CD4-positive, alpha-beta T cell (primary cell): ENCODE measurements at regions not wholly inside any gene's neighbourhood (a gene's known extent, or its start where the extent isn't known, plus 50 kb on each side); places are given as distances from the start of the nearest gene placed in this dataset.

Experiments used
- ATAC-seq: fragments of 200-7000 bp; cut with Tn5 transposase; one replicate; pipeline ENCODE4 v1.10.0; 2022; ENCODE audit warnings: mild to moderate bottlenecking; ENCODE audit not compliant: poor library complexity
- CTCF ChIA-PET: fragments of 350-600 bp; sonication (Branson Sonifier 250); formaldehyde crosslinking; loops from one replicate; lab custom pipeline; 2021; ENCODE audit warnings: antibody characterized with exemption, inconsistent platforms; lab: Charles Lee
- POLR2A ChIA-PET: fragments of 350-600 bp; sonication (Branson Sonifier 250); formaldehyde crosslinking; loops from one replicate; lab custom pipeline; 2021; ENCODE audit warnings: antibody characterized with exemption, inconsistent platforms; lab: Charles Lee
- DNase-seq, 14 experiments: peaks; one replicate each; pipeline ENCODE4 v3.0.0-alpha.2; 2013 to 2020; ENCODE audit warnings: mixed read lengths in 2 of 14
- H3K27ac ChIP-seq, 2 donors: one replicate each; pipeline versions ENCODE4 v1.5.1 to v1.7.0; 2013; ENCODE audit warnings: low read length in 2 of 2, low read depth in 1 of 2, mild to moderate bottlenecking in 1 of 2
- H3K27me3 ChIP-seq, 2 experiments: 1 replicate in 1 of 2; 2 replicates in 1 of 2; pipeline versions ENCODE4 v1.6.1 to v1.7.0; 2013; ENCODE audit warnings: low read length in 2 of 2, control low read depth in 1 of 2, mild to moderate bottlenecking in 1 of 2, moderate library complexity in 1 of 2; ENCODE audit not compliant: insufficient read depth in 2 of 2, control insufficient read depth in 1 of 2
- H3K36me3 ChIP-seq: one replicate; pipeline ENCODE4 v1.6.1; 2013; ENCODE audit warnings: low read length, control low read depth; ENCODE audit not compliant: insufficient read depth
- H3K4me1 ChIP-seq: one replicate; pipeline ENCODE4 v1.6.1; 2013; ENCODE audit warnings: low read length, control low read depth; ENCODE audit not compliant: insufficient read depth
- H3K4me3 ChIP-seq: one replicate; pipeline ENCODE4 v1.5.1; 2013; ENCODE audit warnings: mild to moderate bottlenecking, low read length, moderate library complexity
- H3K9me3 ChIP-seq, 2 experiments: 1 replicate in 1 of 2; 2 replicates in 1 of 2; pipeline versions ENCODE4 v1.6.1 to v1.7.0; 2013; ENCODE audit warnings: low read length in 2 of 2, mild to moderate bottlenecking in 2 of 2, control low read depth in 1 of 2, moderate library complexity in 1 of 2; ENCODE audit not compliant: control insufficient read depth in 1 of 2, insufficient read depth in 1 of 2
- H3K27ac Mint-ChIP-seq: one replicate; pipeline ENCODE4 v1.8.0; 2020; ENCODE audit warnings: mixed read lengths
- H3K27me3 Mint-ChIP-seq: one replicate; pipeline ENCODE4 v1.8.0; 2021; ENCODE audit warnings: mixed read lengths
- H3K36me3 Mint-ChIP-seq: one replicate; pipeline ENCODE4 v1.8.0; 2021; ENCODE audit warnings: low read depth, mixed read lengths
- H3K4me1 Mint-ChIP-seq: one replicate; pipeline ENCODE4 v1.8.0; 2021; ENCODE audit warnings: low read depth, mixed read lengths
- H3K4me3 Mint-ChIP-seq: one replicate; pipeline ENCODE4 v1.8.0; 2020; ENCODE audit warnings: mild to moderate bottlenecking, mixed read lengths
- H3K9me3 Mint-ChIP-seq: one replicate; pipeline ENCODE4 v1.8.0; 2020; ENCODE audit warnings: mixed read lengths
- CTCF ChIP-seq: fragments of 200-600 bp; IDR thresholded peaks from one replicate; pipeline ENCODE4 v1.8.0; 2022; ENCODE audit warnings: antibody characterized with exemption, mild to moderate bottlenecking
- intact Hi-C, 2 experiments: fragments of 100-400 bp; cut with DNase I in 1 of 2; cut with micrococcal nuclease in 1 of 2; formaldehyde crosslinking; loops; one replicate each; pipeline versions ENCODE4 v1.15.1 to v1.9.0; 2023 to 2025; cut with DNase I, micrococcal nuclease

- POLR2A ChIA-PET = no interaction called here
- CTCF ChIA-PET = no interaction called here
These were observed 369.6 kb downstream of the IRX2 start for GRCh38 chr5:2381861-2382260.

GRCh38 chr5:2381070-2381469, 370.4 kb downstream of the IRX2 start:
- Mint-ChIP-seq H3K27me3 (no peaks in the 10 kb centered on the region), H3K27ac (no peak overlapping the region), H3K9me3 (no peaks in the 10 kb centered on the region), H3K36me3 (no peaks in the 10 kb centered on the region), H3K4me1 (no peaks in the 10 kb centered on the region), H3K4me3 (no peak overlapping the region)
- CTCF ChIA-PET = no interaction called here
- Histone ChIP-seq H3K4me1 (no peaks in the 10 kb centered on the region), H3K27ac (no peak overlapping the region), H3K27me3 (no peaks in the 10 kb centered on the region), H3K9me3 (peaks cover 0 to 17% of the 10 kb centered on the region in 2 experiments), H3K36me3 (no peaks in the 10 kb centered on the region), H3K4me3 (no peak overlapping the region)
- no peak for TF ChIP-seq CTCF
- intact Hi-C loops = no loop called here
- POLR2A ChIA-PET = no interaction called here
- no peak for ATAC-seq
- no peak for DNase-seq

More at GRCh38 chr5:2381861-2382260, 369.6 kb downstream of the IRX2 start:
- no peak for ATAC-seq
- H3K4me3 ChIP-seq = no peak overlapping the region
- H3K9me3 ChIP-seq = peaks cover 0 to 17% of the 10 kb centered on the region in 2 experiments
- Mint-ChIP-seq H3K36me3 (no peaks in the 10 kb centered on the region), H3K4me1 (no peaks in the 10 kb centered on the region), H3K27me3 (no peaks in the 10 kb centered on the region), H3K9me3 (no peaks in the 10 kb centered on the region), H3K4me3 (no peak overlapping the region), H3K27ac (no peak overlapping the region)
- H3K36me3 ChIP-seq = no peaks in the 10 kb centered on the region
- H3K27me3 ChIP-seq = no peaks in the 10 kb centered on the region
- no peak overlapping the region for H3K27ac ChIP-seq
- no peak for DNase-seq
- TF ChIP-seq CTCF = no peak
- intact Hi-C loops = no loop called here
- no peaks in the 10 kb centered on the region for H3K4me1 ChIP-seq

GRCh38 chr5:2378976-2379375, 372.5 kb downstream of the IRX2 start:
- Histone ChIP-seq H3K4me3 (no peak overlapping the region), H3K9me3 (peaks cover 0 to 32% of the 10 kb centered on the region in 2 experiments), H3K36me3 (no peaks in the 10 kb centered on the region), H3K4me1 (no peaks in the 10 kb centered on the region), H3K27ac (no peak overlapping the region), H3K27me3 (no peaks in the 10 kb centered on the region)
- no peak for TF ChIP-seq CTCF
- H3K36me3 Mint-ChIP-seq = no peaks in the 10 kb centered on the region
- POLR2A ChIA-PET = no interaction called here
- no peaks in the 10 kb centered on the region for H3K9me3 Mint-ChIP-seq
- intact Hi-C loops = no loop called here
- CTCF ChIA-PET = no interaction called here
- no peaks in the 10 kb centered on the region for H3K27me3 Mint-ChIP-seq
- ATAC-seq (no peak), DNase-seq (no peak)
- no peak overlapping the region for H3K27ac Mint-ChIP-seq
- H3K4me1 Mint-ChIP-seq = no peaks in the 10 kb centered on the region
- H3K4me3 Mint-ChIP-seq = no peak overlapping the region
